Stimulated activated CD8-positive, alpha-beta memory T cell treated with anti-CD3 and anti-CD28 coated beads, Interleukin-4, amount 100 ng/mL, for 1 hour (primary cell): ENCODE measurements at regions not wholly inside any gene's neighbourhood (a gene's known extent, or its start where the extent isn't known, plus 50 kb on each side); places are given as distances from the start of the nearest gene placed in this dataset.
"Not testable (repeated sequence)": the region's sequence is repeated elsewhere in the genome, so short reads cannot be mapped to it uniquely, and the experiment has no call there.

Source experiments
- DNase-seq, 2 donors: peaks; one replicate each; pipeline ENCODE4 v3.0.0-alpha.2; 2020; ENCODE audit warnings: low read depth in 2 of 2, low spot score in 1 of 2

GRCh38 chr2:131584380-131584779, 56.7 kb downstream of the CCDC74A start:
- no peak for DNase-seq

DNA sequence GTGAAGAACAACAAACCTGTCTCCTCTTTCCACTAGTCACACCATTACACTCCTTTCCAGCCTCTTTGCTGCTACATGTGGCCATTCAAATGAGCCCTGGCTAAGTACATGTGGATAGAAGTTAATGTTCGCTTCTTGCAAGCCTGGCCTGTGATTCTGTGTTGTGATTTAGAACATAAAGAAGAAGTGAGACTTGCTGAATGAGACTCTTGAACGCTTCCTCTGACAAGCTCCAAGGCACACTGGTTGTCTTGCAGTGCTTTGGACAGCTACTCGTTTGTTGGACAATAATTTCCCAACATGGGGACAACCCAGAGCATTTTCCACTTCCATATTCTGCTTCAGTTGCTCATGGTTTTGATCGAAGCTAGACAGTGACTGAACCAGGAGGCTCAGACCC, 57.3 kb downstream of the CCDC74A start:
- DNase-seq: no peak

GRCh38 chr2:131588152-131588873, 60.6 kb downstream of the CCDC74A start:
- DNase-seq: no peak

- not testable (repeated sequence) for DNase-seq
Observed at GRCh38 chr2:131589126-131589525, 61.4 kb downstream of the CCDC74A start.

GRCh38 chr2:131590366-131590765, 62.7 kb downstream of the CCDC74A start:
- no peak for DNase-seq

DNA sequence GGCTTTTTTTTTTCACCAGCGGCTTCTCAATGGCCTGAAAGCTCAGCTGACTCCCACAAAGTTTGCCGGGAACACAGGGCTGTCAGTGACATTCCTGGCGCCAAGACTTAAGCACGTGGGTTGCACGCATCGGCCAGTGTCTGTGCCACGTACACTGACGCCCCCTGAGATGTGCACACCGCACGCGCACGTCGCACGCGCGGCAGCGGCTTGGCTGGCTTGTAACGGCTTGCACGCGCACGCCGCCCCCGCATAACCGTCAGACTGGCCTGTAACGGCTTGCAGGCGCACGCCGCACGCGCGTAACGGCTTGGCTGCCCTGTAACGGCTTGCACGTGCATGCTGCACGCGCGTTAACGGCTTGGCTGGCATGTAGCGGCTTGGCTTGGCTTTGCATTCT, 63.2 kb downstream of the CCDC74A start:
- no peak for DNase-seq

DNA sequence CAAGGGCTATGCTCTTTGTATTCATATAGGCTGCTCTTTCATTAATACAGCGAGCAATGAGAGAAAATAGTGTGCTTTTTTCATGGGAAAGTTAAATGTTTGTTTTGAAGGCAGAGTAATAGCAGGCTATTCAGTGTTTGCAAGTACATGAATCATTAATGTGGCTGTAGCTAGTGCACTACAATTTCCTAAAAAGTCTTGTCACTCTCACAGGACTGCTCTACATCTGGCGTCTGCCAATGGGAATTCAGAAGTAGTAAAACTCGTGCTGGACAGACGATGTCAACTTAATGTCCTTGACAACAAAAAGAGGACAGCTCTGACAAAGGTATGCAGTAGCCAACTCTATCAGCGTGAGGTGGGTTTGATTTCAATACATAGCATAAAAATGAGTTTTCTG, 68.9 kb downstream of the CCDC74A start:
- DNase-seq: not testable (repeated sequence)

DNA sequence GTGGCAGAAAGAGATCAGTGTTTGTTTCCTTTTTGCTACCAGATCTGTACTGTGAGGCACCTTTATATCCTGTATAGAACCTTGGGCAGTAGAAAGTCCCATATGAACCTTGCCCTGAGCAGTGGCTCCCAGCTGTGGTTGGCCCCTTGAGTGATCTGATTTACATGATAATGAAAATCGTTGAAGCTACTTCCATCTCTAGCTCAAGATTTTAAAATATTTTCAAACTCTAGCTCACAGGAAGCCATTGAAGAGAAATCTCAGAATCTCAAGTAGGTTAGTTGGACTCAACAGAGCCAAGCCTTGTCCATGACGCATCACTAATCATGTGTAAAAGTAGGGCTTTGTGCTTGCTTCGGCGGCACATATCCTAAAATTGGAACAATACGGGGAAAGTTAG, 74.8 kb downstream of the CCDC74A start:
- not testable (repeated sequence) for DNase-seq

DNA sequence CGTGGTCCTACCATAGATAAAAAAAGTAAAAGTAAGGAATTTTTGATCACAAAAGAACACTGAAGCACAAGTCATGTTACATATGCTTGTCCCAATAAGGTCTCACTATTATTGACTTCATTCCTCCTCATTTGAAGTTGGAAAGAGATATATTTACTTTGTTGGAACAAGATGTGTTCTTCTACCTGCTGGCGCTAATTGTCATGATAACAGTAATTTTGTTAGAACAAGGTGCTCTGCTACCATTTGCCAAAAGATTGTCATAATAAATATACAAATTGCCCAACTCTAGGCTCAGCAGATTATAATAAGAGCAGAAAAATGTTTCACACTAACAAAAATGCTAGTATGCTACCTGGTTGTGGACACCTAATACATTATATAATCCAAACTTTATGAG, 77.0 kb downstream of the CCDC74A start:
- not testable (repeated sequence) for DNase-seq

GRCh38 chr2:131606366-131606765, 78.7 kb downstream of the CCDC74A start:
- not testable (repeated sequence) for DNase-seq

GRCh38 chr2:131607056-131607455, 79.4 kb downstream of the CCDC74A start:
- DNase-seq: not testable (repeated sequence)

GRCh38 chr2:131614539-131614938, 86.9 kb downstream of the CCDC74A start:
- not testable (repeated sequence) for DNase-seq

DNA sequence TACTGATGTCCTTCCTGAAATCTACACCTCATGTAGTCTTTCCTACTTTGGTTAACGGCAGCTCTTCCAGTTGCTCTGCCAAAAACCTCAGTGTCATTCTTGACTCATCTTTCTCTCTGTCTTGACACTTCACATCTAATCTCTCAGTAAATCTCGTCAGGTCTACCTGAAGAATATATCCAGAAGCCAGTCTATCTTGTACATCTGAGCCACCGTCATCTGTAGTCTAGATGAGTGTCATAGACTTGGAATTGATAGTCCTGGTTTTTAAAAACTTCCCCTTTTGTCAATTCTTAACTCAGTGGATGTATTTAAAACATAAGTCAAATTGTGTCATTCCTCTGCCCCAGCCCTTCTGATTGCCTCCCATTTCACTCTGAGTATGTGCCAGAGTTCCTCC, 90.6 kb downstream of the CCDC74A start:
- DNase-seq: not testable (repeated sequence)

DNA sequence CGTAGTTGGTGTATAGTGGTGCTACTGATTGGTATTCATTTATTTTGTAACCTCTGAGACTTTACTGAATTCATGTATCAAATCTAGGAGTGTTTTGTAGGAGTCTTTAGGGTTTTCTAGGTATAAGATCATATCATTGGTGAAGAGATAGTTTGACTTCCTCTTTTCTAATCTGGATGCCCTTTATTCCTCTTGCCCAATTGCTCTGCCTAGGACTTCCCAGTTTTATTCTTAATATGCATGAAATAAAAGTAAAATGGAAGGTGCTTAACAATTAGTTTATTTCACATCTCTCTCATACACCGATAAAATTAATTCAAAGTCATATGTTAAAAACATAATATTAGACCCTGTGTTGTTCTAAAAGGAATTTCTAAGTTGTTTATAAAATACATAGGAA, 95.2 kb downstream of the CCDC74A start:
- DNase-seq: not testable (repeated sequence)

- DNase-seq: not testable (repeated sequence)
Observed at GRCh38 chr2:131626011-131626410, 98.3 kb downstream of the CCDC74A start.

DNA sequence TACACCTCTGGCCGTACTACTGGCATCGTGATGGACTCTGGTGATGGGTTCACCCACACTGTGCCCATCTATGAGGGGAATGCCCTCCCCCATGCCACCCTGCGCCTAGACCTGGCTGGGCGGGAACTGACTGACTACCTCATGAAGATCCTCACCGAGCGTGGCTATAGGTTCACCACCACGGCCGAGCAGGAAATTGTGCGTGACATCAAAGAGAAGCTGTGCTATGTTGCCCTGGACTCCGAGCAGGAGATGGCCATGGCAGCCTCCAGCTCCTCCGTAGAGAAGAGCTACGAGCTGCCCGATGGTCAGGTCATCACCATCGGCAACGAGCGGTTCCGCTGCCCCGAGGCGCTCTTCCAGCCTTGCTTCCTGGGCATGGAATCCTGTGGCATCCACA, 98.9 kb downstream of the CCDC74A start:
- not testable (repeated sequence) for DNase-seq

GRCh38 chr2:131627777-131628176, 100.1 kb downstream of the CCDC74A start:
- not testable (repeated sequence) for DNase-seq

GRCh38 chr2:131631648-131632047, 104.0 kb downstream of the CCDC74A start:
- not testable (repeated sequence) for DNase-seq

DNA sequence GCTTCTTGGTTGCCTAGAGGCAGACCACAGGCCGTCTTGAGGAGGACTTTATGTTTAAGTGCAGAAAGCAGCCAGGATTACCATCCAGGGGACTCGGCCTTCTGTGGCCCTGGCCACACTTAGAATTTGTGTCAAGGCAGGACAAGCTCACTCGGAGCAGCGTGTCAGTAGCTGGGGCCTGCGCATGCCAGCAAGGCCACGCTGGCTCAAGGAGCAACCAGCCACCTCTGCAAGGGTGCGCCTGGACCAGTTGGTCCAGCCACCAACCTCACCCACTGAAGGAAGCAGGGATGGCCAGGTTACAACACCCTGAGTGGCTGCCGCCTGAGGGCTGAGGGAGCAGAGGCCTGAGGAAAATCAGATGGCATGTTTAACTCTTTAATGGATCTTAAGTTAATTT, 105.7 kb downstream of the CCDC74A start:
- not testable (repeated sequence) for DNase-seq

GRCh38 chr2:131633827-131634695, 106.4 kb downstream of the CCDC74A start:
- DNase-seq: not testable (repeated sequence)

GRCh38 chr2:131635611-131636010, 107.9 kb downstream of the CCDC74A start:
- no peak for DNase-seq

GRCh38 chr2:131636704-131637308, 109.1 kb downstream of the CCDC74A start:
- not testable (repeated sequence) for DNase-seq
